ENCODE measurements at regions not wholly inside any gene's neighbourhood (a gene's known extent, or its start where the extent isn't known, plus 50 kb on each side); places are given as distances from the start of the nearest gene placed in this dataset.
"Not testable (repeated sequence)": the region's sequence is repeated elsewhere in the genome, so short reads cannot be mapped to it uniquely, and the experiment has no call there.

DNA sequence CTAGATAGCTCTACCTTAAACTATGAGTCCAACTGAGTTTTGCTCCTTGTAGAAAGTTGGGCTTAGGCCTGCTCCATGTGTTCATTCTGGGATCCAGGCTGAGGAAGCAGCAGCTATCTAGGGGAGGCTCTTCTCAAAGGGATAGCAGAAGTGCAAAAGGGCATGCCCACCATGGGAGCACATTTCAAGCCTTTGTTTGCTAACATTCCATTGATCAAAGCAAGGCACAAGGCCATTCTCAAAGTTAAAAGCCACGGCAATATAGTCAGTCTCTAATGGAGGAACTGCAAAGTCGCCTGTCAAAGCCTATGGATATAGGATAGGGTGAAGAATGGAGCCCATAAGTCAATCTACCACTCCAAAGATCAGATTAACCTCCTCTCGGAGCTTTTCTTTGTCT lies 488.1 kb upstream of the ARX start:
- DNase-seq (ENCODE audit: low spot score) = no peak

DNA sequence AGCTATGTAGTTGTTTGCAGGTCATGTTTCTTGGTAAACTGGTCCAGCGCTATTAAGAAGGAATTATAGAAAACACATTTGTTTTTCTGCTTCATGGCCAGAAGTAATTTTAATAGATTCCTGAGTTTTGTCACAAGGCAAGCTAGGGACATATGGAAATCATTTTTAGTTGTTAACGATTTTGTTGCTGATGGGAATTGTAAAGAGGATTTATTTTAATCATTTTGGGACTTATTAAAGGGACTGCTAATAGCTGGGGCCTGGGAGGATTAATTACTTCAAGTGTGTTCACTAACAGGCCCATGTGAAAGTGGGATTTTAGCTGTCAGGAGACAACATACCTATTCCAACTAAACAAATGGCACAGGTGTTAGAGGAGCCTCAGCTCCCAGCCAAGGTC lies 492.0 kb upstream of the ARX start:
- DNase-seq (ENCODE audit: low spot score) = no peak

DNA sequence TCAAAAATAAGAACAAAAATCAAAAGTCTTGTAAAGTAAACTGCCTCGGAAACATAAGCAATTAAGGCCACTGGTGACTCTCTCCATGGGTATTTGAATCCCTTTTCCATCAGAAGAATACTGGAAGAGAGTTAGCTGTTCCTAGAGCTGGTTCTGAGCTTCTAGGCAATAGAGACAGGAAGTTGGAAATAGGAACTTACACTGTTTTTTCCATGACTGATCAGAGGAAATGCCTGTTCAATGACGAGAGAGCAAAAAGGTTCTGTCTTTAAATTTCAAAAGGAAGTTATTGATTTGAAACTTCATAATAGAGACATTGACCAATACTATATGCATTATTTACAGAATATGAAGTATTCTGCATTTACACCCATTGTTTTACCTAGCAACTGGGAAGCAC lies 503.5 kb upstream of the ARX start:
- no peak for DNase-seq (ENCODE audit: low spot score)

DNA sequence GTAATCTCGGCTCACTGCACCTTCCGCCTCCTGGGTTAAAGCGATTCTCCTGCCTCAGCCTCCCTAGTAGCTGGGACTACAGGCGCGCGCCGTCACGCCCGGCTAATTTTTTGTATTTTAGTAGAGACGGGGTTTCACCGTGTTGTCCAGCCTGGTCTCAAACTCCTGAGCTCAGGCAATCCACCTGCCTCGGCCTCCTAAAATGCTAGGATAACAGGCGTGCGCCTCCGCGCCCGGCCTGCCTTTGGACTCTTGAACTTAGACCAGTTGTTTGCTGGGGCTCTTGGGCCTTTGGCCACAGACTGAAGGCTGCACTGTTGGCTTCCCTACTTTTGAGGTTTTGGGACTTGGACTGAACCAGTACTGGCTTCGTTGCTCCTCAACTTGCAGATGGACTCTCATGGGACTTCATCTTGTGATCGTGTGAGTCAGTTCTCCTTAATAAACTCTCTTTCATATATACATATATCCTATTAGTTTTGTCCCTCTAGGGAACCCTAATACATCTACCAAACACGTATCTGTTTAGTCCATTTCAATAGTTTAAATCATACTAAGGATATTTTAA lies 506.8 kb upstream of the ARX start:
- DNase-seq (ENCODE audit: low spot score) = not testable (repeated sequence)

DNA sequence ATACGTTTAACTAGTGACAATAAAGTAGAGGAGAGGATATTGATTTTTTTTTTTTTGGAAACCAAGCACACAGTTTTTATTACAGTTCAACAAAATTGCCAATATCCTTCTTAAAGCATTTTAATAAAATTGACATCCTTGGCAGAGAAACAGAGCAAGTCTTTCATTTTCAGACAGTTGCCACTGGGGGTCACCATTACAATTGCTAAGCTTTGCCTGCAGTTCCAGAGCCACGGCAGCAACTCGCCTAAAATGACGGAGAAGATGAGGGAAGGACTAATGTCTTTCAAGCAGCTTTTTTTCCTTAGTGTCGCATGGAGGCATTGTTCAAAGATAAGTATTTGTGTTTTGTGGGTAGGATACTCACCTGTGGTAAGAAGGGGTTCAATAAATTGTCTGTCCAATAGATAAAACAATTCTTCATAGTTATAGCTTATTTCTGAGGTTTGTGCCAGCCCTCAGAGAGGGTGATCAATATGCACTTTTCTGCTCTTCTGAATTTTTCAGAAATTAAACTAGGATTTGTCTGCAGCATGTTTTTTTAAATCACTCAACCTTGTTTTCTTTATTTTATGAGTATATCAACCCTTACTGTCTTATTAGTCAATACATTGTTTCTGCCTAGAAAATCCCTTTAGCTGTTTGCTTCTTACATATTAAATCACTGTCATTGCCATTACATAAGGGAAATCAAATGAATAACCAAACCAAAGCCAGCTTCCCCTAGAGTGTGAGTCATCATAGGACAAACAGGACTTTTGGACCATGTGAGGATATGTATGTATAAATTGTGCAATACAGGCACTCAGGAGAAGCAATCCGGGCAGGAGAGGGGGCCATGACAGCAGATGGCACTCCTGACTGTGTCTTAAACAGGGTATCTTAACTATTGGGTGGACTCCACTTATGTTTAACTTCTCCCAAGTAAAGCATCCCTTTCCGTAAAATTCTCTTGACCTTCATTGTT lies 508.1 kb upstream of the ARX start:
- DNase-seq (ENCODE audit: low spot score) = no peak

DNA sequence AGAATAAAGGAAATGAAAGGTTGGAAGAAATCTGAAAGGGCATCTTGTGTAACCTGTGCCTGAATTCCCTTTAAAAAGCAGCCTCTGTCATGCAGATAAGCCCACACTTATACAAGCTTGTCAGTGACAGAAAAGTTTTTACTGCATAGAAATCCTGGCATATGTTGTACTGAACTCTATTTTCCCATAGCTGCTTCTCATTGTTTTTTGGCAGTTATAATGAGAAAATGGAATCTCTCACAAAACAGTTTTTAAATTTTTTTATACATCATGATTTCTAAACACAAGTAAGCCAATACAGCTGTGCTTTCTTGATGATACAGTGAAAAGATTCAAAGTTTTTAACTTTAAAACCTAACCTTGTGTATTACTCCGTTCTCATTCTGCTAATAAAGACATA lies 511.4 kb upstream of the ARX start:
- no peak for DNase-seq (ENCODE audit: low spot score)

DNA sequence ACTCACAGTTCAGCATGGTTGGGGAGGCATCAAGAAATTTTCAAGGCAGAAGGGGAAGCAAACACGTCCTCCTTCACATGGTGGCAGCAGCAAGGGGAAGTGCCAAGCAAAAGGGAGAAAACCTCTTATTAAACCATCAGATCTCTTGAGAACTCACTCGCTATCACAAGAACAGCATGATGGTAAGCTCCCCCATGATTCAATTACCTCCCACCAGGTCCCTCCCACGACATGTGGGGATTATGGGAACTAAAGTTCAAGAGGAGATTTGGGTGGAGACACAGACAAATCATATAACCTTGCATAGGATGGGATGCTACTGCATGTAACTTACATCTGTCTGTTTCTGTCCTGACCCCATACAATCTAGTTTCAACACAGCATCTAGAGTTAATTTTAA lies 511.8 kb upstream of the ARX start:
- no peak for DNase-seq (ENCODE audit: low spot score)

DNA sequence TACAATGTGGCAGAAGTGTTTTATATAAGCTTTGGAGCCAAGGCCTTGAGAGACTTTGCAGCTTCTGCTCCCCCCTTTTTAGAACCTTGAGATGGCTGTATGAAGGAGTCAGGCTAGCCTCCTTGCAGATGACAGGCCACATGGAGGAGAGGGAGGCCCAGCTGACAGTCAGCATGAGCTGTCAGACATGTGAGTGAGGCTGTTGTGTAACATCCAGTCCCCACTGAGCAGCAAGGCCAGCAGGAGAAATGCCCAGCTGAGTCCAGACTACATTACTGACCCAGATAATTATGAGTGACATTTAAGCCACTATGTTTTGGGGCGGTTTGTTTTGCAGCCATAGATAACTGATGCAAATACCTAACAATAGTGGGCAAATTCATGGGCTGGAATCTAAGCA lies 515.3 kb upstream of the ARX start:
- DNase-seq (ENCODE audit: low spot score) = no peak

DNA sequence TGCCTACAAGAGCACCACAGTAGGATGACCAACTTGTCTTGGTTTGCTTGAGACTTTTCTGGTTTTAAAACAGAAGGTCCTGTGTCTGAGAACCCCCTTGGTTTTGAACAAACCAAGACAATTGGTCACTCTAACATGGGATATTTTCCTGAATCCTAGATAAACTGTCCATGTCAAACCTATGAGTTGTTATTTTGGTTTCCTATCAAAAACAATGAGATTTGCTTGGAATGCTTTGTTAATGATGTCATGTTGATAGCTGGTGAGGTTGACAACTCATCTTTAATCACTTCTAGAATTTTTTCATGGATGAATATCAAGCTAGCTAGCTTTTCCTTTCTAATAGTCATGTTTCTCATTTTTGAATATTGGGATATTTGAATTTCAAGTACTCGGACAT lies 518.3 kb upstream of the ARX start:
- DNase-seq (ENCODE audit: low spot score) = no peak

DNA sequence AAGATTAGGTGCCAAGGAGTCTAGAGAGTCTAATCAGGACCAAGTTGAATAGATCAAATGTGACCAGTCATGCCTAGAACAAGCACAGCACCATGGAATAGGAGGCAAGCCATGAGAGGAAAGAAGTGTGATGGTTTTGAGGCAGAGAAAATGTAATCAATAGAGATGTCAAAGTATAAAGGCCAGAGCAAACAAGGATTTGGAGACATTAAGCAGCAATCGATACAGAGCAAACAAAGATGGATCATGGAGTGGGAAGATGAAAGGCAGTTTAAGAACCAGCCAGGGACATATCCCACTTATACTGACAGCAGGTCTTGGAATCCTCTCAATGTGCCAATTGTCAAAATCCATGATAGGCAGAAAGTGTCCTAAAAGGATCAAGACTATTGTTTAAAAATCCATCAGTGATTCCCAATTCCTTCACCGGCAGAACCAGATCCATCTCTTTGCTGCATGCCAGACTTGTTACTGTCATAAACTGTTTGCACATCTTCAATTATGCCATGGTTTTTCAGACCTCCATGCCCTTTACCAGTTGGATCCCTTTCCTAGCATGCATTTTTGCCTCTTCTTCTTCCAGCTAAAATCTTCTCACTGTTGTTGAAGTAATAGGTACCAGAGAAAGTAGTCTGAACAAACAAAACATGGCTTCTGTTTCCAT lies 520.7 kb upstream of the ARX start:
- no peak for DNase-seq (ENCODE audit: low spot score)

DNA sequence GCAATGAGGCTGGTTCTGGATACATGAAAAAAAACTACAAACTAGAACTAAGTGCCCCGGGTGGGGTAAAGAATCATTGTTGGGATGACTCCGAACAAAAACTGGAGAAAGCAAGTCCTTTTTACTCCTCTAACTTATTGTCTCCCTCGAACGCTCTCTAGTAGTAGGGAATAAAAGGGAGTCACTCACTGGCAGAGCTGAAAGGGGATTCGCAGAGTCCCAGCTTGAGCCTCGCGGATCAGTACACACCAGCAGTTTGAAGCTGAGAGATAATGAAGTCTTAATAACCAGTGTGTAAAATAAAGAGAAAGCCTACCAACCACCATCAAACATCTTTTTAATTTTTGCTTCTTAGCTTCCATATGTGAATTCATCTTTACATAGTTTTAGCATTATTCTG lies 521.9 kb upstream of the ARX start:
- DNase-seq (ENCODE audit: low spot score) = no peak

DNA sequence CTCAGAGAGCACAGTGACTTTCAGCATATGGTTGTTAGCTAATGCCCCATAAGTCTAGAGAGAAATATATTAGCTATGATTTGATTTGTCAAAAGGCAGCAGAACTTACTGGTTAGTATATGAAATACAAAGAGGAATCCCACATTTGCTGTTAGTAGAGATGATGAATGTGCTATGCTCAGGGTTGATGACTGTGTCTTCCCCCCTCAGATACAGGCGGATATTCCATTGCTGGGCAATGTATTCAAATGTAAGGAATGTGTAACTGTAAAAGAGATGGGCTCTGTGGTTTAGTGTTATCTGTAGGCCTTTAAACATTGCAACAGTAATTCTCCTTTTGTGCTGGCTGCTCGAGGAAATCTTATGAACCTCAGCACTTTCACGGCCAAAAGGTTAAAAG lies 528.9 kb upstream of the ARX start:
- DNase-seq (ENCODE audit: low spot score) = no peak

DNA sequence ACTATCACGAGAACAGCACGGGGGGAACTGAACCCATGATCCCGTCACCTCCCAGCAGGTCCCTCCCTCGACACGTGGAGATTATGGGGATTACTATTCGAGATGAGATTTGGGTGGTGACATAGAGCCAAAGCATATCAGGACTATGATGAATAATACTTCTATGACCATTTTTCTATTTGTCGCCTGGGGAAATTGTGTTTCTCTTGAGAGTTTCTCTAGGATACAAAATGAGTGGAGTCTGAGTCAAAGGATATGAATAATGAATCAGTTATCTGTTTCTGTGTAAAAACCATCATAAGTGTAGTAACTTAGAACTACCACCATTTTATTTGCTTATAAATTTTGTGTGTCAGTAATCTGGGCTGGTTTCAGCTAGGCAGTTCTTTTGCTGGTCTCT lies 533.0 kb upstream of the ARX start:
- no peak for DNase-seq (ENCODE audit: low spot score)

DNA sequence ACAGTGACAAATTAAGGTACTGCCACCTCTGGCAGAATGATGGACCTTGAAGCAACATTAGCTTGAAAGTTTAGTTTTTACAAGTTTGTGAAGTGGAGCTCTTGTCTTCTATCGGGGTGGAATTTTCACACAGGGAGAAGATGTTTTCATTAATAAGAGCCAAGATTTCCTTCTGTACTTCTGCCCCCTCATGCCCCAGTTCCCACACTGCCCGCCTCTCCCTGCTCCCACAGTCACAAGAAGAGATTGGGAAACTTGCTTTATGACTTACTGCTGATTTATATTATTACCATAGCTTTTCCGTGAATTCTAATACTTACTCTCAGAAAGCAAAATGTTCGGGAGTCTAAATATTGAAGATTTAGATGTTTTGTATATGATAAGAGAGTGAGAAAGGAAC lies 539.8 kb upstream of the ARX start:
- DNase-seq (ENCODE audit: low spot score) = no peak

DNA sequence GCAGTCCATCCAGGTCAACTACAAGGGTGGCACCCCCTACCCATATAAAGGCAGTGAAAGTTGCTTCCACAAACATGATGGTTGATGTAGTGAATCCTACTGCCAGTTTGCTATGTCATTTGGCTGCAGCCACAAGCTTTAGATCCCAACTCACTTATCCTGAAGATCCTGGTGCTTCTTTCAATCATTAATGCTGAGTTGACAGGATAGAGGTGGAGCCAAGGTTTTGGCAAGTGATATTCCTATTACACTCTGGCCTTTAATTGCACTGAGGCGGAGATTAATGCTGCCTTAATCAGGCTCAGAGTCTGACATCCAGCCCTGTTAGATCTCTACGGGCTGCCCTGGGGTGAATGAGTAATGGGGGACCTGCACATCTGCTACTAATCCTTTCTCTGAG lies 542.4 kb upstream of the ARX start:
- DNase-seq (ENCODE audit: low spot score) = no peak

DNA sequence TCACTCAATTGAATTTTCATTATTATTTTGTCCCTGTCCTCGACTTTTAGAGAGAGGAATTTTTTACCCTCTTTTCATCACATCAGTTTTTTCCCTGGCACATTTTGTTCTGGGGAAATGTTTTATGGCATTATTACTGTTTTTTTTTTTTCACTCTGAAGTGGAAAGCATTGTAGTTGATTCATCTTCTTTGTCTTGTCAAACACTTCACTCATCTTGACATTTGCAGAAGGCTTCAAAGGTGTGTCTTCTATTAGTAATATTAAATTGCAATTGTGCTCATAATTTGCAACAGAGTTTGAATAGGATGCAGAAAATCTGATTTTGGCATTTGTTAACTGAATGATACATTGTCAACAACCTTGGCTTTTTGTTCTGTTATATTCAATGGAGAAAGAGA lies 545.4 kb upstream of the ARX start:
- DNase-seq (ENCODE audit: low spot score) = no peak

DNA sequence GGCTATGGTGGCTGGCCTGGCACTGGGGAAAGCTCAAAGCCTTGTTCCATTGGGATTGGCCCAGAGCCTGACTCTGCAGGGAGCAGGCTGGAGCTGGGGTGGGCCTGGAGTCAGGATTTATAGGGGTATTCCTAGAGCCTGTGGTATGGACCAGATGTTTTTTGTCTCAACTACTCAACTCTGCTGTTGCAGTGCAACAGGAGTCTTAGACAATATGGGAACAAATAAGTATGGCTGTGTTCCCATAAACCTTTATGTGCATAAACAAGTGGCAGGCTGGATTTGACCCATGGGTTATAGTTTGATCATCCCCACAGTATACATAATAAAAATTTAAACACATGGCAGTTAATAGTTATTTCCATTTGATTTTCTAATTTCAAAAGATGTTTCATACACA lies 557.9 kb upstream of the ARX start:
- DNase-seq (ENCODE audit: low spot score) = no peak

DNA sequence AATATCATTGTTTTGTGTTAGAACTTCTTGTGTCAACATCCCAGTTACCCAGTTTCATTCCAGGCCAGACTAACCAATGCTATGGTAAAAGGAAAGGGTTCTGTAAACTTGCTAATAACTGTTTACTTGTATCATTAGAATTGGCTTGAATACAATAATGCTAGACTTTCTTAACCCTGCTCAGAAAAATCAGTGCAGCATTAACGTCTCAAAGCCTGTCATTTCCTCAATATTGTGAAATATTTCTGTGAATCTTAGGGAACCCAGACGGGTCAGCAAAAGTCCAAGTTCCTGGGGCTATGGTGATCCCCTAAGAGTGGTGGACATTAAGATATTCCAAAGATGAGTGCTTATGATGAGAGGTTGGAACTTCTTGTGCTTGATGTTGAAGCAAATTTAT lies 541.2 kb upstream of the MAGEB18 start:
- DNase-seq (ENCODE audit: low spot score) = no peak

DNA sequence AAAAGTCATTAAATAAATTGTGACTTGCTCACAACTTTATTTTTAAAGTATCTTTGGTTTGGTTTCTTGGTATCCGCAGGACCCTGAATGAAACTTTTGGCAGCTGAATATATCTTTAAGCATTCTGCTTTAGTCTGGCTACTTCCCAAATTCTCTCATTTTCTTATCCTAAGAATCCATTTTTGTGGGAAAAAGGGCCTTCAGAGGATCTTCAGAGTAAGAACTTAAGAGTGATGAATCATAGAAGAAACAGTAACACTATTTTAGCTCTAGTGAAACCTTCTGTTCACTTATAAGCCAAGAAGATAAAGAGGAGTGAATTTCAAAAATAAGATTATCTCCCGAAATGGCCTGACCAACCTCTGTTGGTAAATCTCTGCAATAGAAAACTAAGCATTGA lies 540.6 kb upstream of the MAGEB18 start:
- no peak for DNase-seq (ENCODE audit: low spot score)

DNA sequence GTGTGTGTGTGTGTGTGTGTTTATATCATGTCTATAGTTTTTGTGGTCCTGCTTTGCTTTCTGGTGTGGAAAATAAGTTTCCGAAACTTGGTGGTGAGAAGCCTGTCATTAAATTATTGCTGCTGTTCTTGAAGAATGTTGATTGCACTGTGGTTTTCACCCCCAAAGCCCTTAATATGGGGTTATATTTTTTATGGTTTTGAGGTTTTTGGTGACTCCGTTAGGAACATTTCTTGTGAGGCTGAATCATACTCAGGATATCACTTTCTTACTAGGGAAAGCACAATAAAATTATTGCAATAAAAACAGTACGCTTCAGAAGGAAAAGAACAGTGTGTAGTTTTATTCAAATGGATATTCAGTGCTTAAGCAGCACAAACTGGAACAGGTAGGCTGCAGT lies 539.1 kb upstream of the MAGEB18 start:
- no peak for DNase-seq (ENCODE audit: low spot score)

DNA sequence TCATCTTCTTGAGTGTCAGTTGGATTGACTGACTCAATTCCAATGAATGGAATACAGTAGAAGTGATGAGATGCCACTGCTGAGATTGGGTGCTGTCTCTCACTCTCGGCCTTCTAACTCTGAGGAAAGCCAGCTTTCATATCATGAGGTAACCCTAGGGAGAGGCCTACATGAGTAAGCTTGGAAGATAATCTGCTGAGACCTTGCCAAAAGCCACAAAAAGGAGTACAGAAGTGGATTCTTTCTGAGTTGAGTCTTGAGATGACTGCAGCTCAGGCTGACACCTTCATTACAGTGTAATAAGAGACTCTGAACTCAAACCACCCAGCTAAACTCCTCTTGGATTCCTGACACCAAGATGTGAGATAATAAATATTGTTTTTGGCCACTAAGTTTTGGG lies 537.4 kb upstream of the MAGEB18 start:
- no peak for DNase-seq (ENCODE audit: low spot score)

DNA sequence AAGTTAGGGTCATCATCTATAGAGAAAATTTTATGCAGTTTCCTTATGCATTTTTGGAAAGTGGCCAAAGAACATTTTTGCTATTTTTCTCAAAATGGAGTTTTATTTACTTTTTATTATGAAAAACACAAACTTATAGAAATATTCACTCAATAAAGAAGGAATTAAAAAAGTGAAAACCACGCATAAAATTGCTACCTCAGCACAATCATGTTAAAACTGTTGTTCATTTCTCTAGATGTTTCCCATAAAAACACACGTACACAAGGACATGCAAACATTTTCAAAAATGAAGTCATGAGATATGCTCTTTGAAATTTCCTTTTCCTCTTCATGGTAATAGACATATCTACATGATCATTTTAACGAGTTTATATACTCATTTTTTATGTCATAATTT lies 536.8 kb upstream of the MAGEB18 start:
- no peak for DNase-seq (ENCODE audit: low spot score)

DNA sequence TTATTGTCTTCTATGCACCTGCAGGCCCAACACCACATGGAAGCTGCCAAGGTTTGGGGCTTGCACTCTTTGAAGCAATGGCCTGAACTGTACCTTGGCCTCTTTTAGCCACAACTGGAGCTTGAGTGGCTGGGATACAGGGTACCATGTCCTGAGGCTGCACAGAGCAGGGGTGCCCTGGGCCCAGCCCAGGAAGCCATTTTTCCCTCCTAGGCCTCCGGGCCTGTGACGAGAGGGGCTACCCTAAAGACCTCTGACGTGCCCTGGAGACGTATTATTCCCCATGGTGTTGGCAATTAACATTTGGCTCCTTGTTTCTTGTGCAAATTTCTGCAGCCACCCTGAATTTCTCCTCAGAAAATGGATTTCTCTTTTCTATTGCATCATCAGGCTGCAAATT lies 519.9 kb upstream of the MAGEB18 start:
- no peak for DNase-seq (ENCODE audit: low spot score)
